ENCODE measurements at regions not wholly inside any gene's neighbourhood (a gene's known extent, or its start where the extent isn't known, plus 50 kb on each side); places are given as distances from the start of the nearest gene placed in this dataset.

GRCh38 chr17:33862772-33863602 lies 392.1 kb upstream of the CCL2 start:
- TF ChIP-seq GATA2 (IDR thresholded peaks at IDR 0.05; ENCODE audit: low read depth, low read length): no peak
- TF ChIP-seq GATA3 (IDR thresholded peaks at IDR 0.05; ENCODE audit: low read depth, low read length): no peak
